ENCODE measurements at regions not wholly inside any gene's neighbourhood (a gene's known extent, or its start where the extent isn't known, plus 50 kb on each side); places are given as distances from the start of the nearest gene placed in this dataset.

- no peak for DNase-seq
Observed at GRCh38 chr3:159174715-159175692, 373.1 kb downstream of the MFSD1 start.

GRCh38 chr3:159178209-159178897 is 376.5 kb downstream of the MFSD1 start:
- no peak for DNase-seq

- no peak for DNase-seq
Observed at GRCh38 chr3:159182961-159183360, 381.1 kb downstream of the MFSD1 start.

GRCh38 chr3:159185443-159186050 is 383.7 kb downstream of the MFSD1 start:
- DNase-seq, result no peak

GRCh38 chr3:159186581-159186980 is 384.7 kb downstream of the MFSD1 start:
- DNase-seq, result no peak

- no peak for DNase-seq
Observed at GRCh38 chr3:159187232-159187631, 385.4 kb downstream of the MFSD1 start.

GRCh38 chr3:159187706-159188105 is 385.9 kb downstream of the MFSD1 start:
- no peak for DNase-seq

GRCh38 chr3:159189994-159190669 is 388.3 kb downstream of the MFSD1 start:
- DNase-seq, result no peak

GRCh38 chr3:159191447-159191846 is 389.6 kb downstream of the MFSD1 start:
- no peak for DNase-seq

- no peak for DNase-seq
Observed at GRCh38 chr3:159196359-159196758, 394.5 kb downstream of the MFSD1 start.

GRCh38 chr3:159200176-159200575 is 398.3 kb downstream of the MFSD1 start:
- no peak for DNase-seq

- no peak for DNase-seq
Observed at GRCh38 chr3:159208050-159208449, 406.2 kb downstream of the MFSD1 start.

GRCh38 chr3:159209459-159209858 is 407.6 kb downstream of the MFSD1 start:
- no peak for DNase-seq

GRCh38 chr3:159210336-159210735 is 408.5 kb downstream of the MFSD1 start:
- DNase-seq, result no peak

- DNase-seq, result no peak
Observed at GRCh38 chr3:159216311-159216710, 414.5 kb downstream of the MFSD1 start.

GRCh38 chr3:159219231-159219630 is 417.4 kb downstream of the MFSD1 start:
- no peak for DNase-seq

- DNase-seq, result no peak
Observed at GRCh38 chr3:159221335-159221734, 419.5 kb downstream of the MFSD1 start.

- no peak for DNase-seq
Observed at GRCh38 chr3:159229116-159229680, 427.3 kb downstream of the MFSD1 start.

GRCh38 chr3:159232966-159233365 is 431.1 kb downstream of the MFSD1 start:
- no peak for DNase-seq

- DNase-seq, result no peak
Observed at GRCh38 chr3:159233734-159234133, 431.9 kb downstream of the MFSD1 start.

- no peak for DNase-seq
Observed at GRCh38 chr3:159234306-159234705, 432.5 kb downstream of the MFSD1 start.

GRCh38 chr3:159236321-159236720 is 434.5 kb downstream of the MFSD1 start:
- DNase-seq, result no peak

- no peak for DNase-seq
Observed at GRCh38 chr3:159237226-159237625, 435.4 kb downstream of the MFSD1 start.
